ENCODE measurements at regions not wholly inside any gene's neighbourhood (a gene's known extent, or its start where the extent isn't known, plus 50 kb on each side); places are given as distances from the start of the nearest gene placed in this dataset.
A peak's percentile ranks its signal among the peaks of the same experiment; 100 is the strongest.

DNA sequence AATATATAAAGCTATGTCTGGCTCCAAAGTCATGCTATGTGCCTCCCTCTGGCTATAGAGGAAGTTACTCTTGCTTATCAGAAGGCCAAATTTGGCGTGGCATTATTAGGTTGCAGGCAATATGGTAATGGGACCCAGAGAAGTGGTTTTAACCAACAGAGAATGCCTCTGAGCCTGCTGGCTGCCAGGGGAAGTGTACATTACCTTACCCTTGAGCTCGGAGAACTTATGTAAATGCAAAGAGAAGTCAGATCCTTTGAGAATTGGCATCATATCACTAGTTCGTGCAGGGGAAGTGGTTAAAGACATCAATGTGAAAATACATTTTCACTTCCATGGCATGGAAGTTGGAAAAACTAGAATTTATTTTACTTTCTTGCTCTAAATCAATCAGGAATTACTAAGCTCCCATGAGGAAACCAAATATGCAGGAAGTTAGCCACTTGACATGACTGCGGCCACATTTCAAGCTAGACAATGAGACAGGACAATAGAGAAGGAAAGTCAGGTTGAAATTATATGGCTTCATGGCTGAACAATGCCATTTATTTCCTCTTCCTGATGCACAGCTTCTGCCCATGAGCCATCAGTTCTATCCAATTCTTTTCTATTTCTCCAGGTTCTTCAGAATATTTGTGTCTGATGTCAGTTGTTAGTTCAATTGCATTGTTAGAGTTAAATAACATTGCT lies 134.0 kb upstream of the PHACTR1 start:
- DNase-seq (ENCODE audit: low spot score): no peak

DNA sequence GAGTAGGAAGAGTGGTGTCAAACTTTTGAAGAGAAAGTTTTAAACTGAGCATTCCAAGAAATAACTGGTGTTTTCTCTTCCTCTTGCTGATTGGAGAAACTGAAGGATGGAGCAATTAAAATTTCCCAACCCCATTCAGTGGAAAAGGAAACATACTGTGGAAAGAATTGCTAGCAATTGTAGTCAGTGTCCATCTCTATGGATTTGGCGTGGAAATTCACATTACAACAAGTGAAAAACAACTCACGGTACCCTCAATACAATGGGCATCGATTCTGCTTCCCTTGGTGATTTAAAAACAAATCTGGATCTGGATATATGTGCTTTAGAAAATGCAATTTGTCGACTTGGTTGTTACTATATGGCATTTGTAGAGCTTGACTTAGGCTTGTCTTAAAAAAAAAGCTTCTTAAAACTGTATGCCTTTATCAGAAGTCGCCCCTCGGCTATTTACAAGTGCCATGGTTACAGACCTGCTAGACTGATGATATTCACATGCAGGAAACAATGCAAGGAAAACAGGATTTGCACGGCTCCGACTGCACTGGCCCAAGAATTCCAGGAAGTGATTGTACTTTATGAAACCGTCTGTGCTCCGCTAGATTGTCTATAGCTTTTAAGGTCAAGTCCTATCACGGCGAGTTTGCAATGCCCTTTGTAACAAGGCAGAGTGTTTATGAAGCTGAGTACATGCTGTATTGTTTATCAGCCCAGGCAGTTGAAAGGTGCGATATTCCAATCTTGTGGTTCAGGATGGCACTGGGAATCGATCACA lies 131.7 kb upstream of the PHACTR1 start:
- DNase-seq (ENCODE audit: low spot score): peak; percentile 49

DNA sequence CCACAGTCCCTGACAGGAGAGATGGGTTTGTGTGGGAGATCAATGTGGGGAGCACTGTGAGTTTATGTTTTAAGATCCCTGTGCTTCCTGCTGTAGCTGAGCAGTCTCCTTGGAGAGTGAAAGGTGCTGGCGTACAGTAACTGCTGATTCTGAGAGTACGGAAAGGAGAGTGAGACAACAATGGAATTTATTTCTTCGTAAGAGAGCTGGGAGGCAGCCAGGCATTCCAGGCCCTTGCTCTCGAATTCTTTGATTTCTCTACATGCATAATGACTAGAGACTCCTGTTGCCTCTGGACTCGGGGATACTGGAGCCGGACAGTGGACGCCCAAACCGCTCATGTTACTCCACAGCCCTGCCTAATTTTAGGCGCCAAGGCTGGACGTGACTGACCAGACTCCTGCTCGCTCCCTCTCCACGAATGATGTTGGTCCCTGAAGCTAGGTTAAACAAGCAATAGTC lies 131.0 kb upstream of the PHACTR1 start:
- peak; percentile 39 for DNase-seq (ENCODE audit: low spot score)

DNA sequence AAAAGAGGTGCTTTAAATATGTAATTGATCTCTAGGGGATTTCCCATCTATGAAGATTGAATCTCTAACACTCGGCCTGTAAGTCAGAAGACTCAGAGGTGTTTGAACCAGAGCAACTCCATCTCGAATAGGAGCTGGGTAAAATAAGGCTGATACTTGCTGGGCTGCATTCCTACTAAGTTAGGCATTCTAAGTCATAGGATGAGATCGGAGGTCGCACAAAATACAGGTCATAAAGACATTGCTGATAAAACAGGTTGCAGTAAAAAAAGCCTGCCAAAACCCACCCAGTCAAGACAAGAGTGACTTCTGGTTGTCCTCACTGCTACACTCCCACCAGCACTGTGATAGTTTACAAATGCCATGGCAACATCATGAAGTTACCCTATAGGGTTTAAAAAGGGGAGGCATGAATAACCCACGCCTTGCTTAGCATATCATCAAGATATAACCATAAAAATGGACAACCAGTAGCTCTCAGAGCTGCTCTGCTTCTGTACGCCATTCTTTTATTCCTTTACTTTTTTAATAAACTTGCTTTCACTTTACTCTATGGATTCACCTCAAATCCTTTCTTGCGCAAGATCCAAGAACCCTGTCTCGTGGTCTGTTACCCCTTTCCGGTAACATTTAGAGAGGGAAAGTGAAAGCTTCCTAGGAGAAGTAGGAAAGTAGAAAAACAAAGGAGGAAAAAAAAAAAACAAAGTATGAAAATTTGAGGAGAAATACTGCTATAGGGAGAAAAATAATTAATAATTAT lies 129.7 kb upstream of the PHACTR1 start:
- DNase-seq (ENCODE audit: low spot score): no peak

DNA sequence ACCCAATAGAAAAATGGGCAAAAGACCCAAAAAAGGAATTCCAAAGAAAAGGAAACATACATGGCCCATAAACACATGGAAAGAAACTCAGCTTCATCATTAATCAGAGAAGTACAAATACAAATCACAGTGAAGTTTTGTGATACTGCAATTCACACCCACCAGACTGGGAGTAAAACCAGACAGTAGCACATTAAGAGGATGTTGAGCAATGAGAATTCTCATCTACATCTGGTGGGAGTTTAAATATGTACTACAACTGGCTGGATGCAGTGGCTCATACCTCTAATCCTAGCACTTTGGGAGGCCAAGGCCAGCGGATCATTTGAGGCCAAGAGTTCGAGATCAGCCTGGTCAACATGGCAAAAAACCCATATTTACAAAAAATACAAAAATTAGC lies 125.7 kb upstream of the PHACTR1 start:
- no peak for DNase-seq (ENCODE audit: low spot score)

DNA sequence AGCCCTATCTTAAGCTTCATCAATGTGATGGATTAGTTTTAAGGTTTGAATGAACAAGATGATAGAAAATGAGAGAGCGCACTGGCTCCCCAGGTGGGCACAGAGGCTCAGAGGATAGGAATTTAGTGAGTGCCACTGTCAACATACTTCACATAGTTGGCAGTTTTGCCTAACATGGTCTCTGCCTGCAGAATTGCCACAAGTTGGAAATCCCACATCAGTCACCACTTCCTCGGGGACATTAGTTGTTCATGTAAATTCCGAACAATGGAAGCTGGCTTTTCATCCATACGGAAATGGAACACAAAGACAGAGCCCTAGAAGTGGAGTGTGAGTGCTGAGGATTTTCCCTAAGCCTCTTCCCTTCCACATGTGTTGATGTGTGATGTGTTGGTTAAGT lies 123.9 kb upstream of the PHACTR1 start:
- DNase-seq (ENCODE audit: low spot score): no peak

DNA sequence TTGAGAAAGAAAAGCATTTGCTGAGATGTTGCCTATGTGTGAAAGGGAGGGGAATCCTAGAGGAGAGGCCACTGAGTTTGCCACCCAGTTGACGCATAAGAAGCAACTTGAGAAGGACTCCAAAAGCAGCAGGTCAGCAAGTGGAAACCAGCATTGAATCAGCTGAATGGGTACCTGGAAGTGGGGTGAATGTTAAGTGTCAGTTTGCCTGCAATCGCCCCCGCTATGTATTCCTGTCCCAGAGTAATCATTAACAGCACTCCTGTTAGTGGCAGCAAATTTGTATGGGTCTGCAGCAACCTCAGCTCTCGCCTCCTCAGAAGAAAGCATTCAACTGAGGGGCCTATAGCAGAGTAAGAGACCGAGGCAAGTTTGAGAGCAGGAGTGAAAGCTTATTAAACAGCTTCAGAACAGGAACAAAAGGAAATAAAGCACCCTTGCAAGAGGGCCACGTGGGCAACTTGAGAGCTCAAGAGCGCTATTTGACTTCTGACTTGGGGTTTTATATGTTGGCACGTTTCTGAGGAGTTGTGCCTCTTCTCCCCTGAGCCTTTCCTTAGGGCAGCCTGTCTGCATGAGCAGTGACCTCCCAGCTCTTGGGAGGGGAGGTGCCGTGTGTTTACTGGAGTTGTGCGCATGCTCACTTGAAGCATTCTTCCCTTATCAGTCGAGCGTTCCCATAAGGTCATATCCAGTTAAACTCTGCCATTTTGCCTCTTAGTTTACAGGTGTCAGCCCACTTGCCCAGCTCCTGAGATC lies 122.6 kb upstream of the PHACTR1 start:
- DNase-seq (ENCODE audit: low spot score): no peak

DNA sequence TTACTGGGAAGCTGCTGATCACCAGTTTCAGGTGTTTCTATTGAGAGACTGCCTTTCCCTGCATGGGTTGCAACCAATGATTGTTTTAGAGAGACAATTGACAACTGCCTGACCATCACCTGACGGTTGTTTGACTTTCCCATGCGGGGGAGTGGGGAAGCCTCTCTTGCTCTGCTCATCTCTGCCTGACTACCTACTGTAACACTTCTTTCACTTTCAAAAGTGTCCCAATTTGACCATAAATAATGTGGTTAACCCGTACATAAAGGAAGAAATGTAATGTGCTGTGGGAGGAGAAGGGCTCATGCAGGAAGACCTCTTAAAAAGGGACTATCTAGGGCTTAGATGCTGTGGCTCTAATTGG lies 122.1 kb upstream of the PHACTR1 start:
- no peak for DNase-seq (ENCODE audit: low spot score)

DNA sequence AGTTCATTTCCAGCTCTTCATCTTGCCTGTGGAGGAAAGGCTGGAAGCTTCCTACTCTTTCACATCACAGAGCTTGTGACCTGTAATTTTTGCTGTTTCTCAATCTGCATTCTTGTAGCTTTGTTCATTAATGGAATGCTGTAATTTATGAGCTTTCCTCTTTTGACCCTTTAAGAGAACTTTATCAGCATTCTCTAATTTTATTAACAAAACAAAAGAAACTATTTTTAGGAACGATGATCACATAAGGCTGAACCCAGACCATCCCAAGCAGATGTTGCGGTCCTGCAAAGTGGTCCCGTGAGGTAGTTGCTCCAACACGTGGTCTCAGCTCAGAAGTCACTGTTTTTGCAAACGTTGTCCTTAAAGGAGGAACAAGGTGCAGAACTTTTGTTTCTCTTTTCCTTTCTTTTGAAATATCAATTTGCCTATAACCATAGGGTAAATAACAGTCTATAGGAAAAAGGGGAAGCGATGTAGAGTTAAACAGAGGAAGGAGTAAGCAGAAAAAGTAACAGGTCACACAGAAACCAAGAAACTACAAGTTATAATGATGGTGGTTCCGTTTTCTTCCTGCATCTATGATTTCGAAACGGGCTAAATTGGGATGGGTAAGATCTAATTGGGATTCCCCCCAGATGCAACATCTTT lies 121.3 kb upstream of the PHACTR1 start:
- no peak for DNase-seq (ENCODE audit: low spot score)

DNA sequence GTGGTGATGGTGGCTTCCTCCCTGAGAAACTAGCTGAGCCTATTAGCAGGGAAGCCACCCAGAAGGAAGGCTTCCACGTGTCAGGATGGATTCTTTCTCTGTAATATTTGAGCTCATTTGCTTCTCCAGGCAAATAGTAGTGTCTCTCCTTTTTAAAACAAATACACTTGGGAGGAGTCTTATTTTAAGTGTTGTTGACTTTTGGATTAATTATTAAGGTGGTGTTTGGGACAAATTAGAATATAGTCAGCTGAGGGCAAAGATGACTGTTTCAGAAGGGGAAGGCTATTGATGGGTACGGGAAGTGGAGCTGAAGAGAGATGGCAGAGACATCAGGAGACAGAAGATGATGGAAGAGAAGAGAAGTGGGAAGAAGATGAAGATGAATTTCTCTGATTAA lies 119.8 kb upstream of the PHACTR1 start:
- no peak for DNase-seq (ENCODE audit: low spot score)

DNA sequence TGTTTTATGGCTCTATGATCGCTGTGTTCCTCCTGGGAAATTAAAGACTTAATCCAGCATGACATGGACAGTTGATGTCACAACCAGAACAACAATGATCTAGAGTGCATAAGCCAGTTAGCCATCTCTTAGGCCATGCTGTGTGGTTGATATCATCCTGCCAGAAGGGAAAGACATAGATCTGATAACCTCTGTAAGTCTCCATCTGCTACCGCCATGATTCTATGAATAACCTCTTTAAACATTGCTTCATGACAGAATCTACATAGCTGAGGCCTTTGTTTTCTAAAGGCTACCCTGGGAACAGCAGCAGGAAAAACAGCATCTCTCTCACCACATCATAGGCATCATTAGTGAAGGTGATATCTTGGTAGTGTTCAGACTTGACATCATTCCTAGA lies 117.6 kb upstream of the PHACTR1 start:
- no peak for DNase-seq (ENCODE audit: low spot score)

DNA sequence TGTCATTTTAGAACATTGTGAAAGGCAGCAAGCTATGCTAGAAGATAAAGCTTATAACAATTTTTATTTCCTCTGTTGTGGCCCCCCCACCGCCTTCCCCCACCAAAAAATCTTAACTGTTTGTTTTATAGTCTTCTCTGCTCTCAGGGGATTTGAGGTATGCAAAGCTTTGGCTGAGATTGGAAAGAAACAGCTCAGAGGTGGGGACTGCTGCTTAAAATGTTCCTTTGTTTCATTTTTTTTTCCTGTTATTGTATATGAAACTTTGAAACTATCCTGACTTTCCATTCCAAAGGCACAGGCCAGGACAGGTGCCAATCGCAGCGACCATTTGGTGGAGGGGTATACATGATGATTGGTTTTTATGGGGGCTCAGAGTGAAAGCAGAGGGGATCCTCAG lies 114.7 kb upstream of the PHACTR1 start:
- no peak for DNase-seq (ENCODE audit: low spot score)

DNA sequence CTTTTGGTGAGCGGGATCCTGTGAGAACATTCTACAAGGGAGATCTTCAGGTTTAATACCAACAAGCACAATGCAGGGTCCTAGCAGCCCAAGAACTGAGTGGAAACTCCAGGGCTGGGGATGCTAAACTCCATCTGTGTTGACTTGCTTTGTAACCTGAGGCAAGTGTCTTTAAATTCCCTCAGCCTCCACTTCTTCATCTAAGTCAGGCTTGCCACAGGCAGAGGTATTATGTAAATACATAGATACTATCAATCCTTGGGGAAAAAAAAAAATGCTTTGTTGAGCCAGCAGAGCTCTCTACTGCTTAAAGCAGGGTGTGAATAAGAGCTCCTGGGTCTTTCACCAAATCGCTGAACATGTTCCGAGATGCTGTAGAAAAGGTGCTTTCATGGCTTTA lies 114.2 kb upstream of the PHACTR1 start:
- no peak for DNase-seq (ENCODE audit: low spot score)

DNA sequence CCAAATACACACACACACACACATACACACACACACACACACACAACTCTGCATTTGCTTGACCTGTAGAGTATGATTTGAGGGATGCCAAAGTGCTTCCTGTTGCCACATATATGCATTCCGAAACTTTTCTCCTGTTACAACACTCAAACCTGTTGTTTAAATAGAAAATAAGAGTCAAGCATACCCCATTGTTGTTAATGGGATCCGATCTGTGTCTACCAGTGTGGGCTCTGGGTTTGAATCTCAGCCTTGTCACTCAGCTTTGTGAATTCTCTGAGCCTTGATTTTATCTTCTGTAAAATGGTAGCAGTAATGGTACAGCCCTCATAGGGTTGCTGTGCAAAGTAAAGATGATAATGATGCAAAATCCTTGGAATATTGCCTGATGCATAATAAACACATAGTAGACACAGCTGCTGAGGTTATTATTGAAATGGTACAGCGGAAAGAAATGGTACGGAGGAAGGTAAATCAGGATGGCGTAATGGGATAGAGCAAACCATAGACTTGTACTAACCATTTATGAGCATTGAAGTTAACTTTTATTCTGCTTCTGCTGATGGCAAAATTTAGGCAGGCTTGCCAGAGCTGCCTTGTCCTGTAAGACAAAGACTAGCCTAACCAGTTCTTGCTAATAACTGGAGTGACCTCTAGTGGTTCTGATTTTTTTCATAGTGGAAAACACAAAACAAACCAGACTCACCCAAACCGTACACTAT lies 113.5 kb upstream of the PHACTR1 start:
- peak; percentile 73 for DNase-seq (ENCODE audit: low spot score)

DNA sequence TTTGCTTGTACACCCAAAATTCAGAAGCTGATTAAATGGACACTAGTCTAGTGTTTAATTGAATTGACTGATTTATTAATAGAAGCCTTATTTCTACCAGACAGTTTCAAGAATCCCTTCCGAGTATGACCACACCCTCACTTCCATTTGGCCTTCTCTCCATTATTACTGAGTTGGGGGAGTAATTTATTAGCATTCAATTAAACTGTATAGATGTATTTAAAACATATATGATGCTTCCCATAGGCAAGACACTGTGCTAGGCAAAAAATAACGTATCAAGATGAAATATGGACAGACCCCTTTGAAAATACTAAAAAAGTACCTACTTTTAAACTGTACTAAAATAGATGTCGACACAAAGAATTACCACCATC lies 112.9 kb upstream of the PHACTR1 start:
- no peak for DNase-seq (ENCODE audit: low spot score)

DNA sequence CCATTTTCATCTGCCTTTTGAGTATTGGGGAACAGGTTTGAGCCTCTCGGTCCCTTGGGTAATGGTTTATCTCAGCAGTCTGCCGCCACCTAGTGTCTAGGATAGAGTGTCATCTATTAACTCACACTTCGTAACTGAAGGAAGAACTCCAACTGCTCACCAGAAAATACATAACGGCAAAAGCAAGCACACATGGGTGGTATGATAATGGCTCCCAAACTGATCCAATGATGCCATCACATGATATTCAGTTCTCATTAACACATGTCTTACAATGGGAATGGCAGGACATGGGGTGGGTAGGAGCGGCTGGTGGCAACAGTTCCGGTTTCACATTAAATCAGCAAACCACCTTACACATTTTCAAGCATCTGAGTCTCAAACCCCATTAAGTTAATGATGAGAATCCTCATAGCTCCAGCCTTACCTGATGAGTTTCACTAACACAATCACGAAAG lies 110.7 kb upstream of the PHACTR1 start:
- peak; percentile 59 for DNase-seq (ENCODE audit: low spot score)

DNA sequence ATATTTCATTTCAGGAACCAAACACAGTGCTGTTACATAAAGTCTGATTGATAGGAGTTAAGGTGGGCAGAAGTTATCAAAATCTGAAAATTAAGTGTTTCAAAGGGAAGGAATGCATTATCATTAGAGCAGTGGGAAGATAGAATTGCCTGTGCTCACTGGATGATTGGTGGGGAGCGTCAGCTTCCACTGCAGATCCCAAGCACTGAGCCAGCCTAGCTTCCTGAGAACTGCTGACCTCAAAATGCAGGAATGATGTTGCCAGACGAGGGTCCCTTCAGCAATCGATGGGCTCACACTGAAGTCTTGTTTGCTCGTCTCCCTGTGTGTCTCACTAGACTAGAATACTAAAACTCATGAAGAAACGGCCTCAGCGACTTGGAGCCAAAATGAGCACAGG lies 110.0 kb upstream of the PHACTR1 start:
- no peak for DNase-seq (ENCODE audit: low spot score)

DNA sequence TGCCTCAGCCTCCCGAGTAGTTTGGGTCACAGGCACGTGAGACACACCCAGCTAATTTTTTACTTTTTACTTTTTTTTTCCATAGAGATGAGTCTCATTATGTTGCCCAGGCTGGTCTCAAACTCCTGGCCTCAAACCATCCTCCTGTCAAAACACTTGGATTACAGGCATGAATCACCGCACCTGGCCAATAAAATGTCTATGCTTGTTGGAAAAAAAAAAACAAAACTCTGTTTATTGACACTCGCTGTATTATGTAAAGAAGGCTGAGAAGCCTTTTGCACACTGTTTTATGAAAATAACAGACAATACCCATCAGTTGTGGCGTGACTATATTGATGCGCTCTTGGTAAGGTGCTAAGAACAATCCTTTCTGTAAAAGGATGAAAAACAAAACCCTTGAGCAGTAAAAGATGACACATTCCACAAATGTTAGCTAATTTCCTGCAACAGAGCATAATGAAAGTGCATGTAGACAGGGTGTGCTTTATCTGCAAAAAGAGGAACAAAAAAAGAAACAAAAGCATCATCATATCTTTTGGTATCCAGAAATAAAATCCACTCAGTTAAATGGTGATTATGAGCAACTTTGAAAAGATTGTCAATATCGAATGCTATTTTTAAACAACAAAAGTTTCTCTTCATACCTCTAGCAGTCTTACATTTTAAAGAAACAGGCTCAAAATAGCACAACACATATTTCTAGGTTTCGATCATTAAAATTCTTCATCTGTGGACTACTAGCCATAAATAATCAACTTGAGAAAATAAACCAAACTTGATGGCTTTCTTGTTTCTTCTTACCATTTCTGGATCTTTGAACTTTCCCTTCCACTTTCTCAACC lies 108.3 kb upstream of the PHACTR1 start:
- peak; percentile 42 for DNase-seq (ENCODE audit: low spot score)

DNA sequence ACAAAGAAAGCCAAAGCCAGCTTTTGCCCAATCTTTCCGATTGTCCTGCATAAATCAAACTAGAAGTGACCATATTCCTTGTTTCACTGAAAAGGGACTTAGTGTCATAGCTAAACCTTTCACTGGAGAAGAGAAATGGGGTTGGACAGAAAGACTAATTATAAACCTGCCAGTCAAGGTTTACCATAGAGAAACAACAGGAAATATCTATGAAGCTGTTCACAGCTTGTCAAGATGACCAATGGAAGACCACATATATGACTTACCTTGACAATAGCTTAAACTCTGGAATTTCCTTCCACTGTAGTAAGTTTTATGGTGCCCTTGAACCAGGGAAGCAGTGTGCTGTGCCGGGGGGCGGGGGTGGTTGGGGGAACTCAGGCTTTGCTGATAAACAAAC lies 107.7 kb upstream of the PHACTR1 start:
- no peak for DNase-seq (ENCODE audit: low spot score)

DNA sequence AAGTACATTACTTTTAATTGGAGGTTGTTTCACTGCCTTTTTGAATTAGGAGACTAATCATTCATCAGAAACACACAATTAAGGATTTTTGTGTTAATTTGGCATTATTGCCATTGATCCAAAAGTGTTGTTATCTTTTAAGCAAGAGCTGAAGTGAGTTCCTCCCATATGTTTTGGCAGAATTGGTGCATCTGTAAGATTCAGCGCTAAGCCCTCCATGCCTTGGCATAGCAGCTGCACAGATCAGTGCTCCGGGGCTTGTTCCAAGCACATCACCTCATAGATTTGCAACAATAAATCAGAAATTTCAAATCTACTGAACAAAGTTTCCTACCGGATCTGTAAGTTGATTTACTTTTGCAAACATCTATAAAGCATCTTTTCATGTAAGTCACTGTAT lies 106.8 kb upstream of the PHACTR1 start:
- no peak for DNase-seq (ENCODE audit: low spot score)
